ENCODE measurements at regions not wholly inside any gene's neighbourhood (a gene's known extent, or its start where the extent isn't known, plus 50 kb on each side); places are given as distances from the start of the nearest gene placed in this dataset.
A peak's percentile ranks its signal among the peaks of the same experiment; 100 is the strongest.

GRCh38 chrX:45862801-45863200, 662.1 kb upstream of the DIPK2B start:
- H3K4me3 Mint-ChIP-seq (ENCODE audit: unreplicated experiment) = no peak overlapping the region
- no peak for DNase-seq (ENCODE audit: extremely low spot score, unreplicated experiment)

GRCh38 chrX:45860450-45860849, 659.8 kb upstream of the DIPK2B start:
- no peak for DNase-seq (ENCODE audit: extremely low spot score, unreplicated experiment)
- no peak for TF ChIP-seq CTCF (IDR thresholded peaks at IDR 0.05)
- Mint-ChIP-seq H3K27ac (ENCODE audit: unreplicated experiment) (no peak overlapping the region), H3K4me1 (ENCODE audit: unreplicated experiment) (no peaks in the 10 kb centered on the region), H3K27me3 (ENCODE audit: unreplicated experiment) (no peaks in the 10 kb centered on the region), H3K9me3 (ENCODE audit: unreplicated experiment) (peaks cover 4% of the 10 kb centered on the region), H3K36me3 (ENCODE audit: unreplicated experiment) (no peaks in the 10 kb centered on the region), H3K4me3 (ENCODE audit: unreplicated experiment) (no peak overlapping the region)

More at GRCh38 chrX:45862801-45863200, 662.1 kb upstream of the DIPK2B start:
- H3K27ac Mint-ChIP-seq (ENCODE audit: unreplicated experiment) = no peak overlapping the region
- no peak for TF ChIP-seq CTCF (IDR thresholded peaks at IDR 0.05)
- no peaks in the 10 kb centered on the region for H3K36me3 Mint-ChIP-seq (ENCODE audit: unreplicated experiment)
- H3K4me1 Mint-ChIP-seq (ENCODE audit: unreplicated experiment) = no peaks in the 10 kb centered on the region
- H3K27me3 Mint-ChIP-seq (ENCODE audit: unreplicated experiment) = no peaks in the 10 kb centered on the region
- H3K9me3 Mint-ChIP-seq (ENCODE audit: unreplicated experiment) = peaks cover 4% of the 10 kb centered on the region

- Mint-ChIP-seq H3K4me1 (ENCODE audit: unreplicated experiment) (no peaks in the 10 kb centered on the region), H3K9me3 (ENCODE audit: unreplicated experiment) (peaks cover 4% of the 10 kb centered on the region), H3K27ac (ENCODE audit: unreplicated experiment) (no peak overlapping the region), H3K36me3 (ENCODE audit: unreplicated experiment) (no peaks in the 10 kb centered on the region), H3K4me3 (ENCODE audit: unreplicated experiment) (no peak overlapping the region), H3K27me3 (ENCODE audit: unreplicated experiment) (no peaks in the 10 kb centered on the region)
- TF ChIP-seq CTCF (IDR thresholded peaks at IDR 0.05) = no peak
- DNase-seq (ENCODE audit: extremely low spot score, unreplicated experiment) = no peak
Measured at GRCh38 chrX:45859407-45859806, 658.7 kb upstream of the DIPK2B start.

GRCh38 chrX:45852884-45853283, 652.2 kb upstream of the DIPK2B start:
- Mint-ChIP-seq H3K36me3 (ENCODE audit: unreplicated experiment) (no peaks in the 10 kb centered on the region), H3K9me3 (ENCODE audit: unreplicated experiment) (no peaks in the 10 kb centered on the region), H3K27me3 (ENCODE audit: unreplicated experiment) (no peaks in the 10 kb centered on the region), H3K4me3 (ENCODE audit: unreplicated experiment) (no peak overlapping the region), H3K4me1 (ENCODE audit: unreplicated experiment) (peaks cover 18% of the 10 kb centered on the region), H3K27ac (ENCODE audit: unreplicated experiment) (no peak overlapping the region)
- no peak for TF ChIP-seq CTCF (IDR thresholded peaks at IDR 0.05)
- no peak for DNase-seq (ENCODE audit: extremely low spot score, unreplicated experiment)

GRCh38 chrX:45851434-45851991, 650.8 kb upstream of the DIPK2B start:
- no peak for TF ChIP-seq CTCF (IDR thresholded peaks at IDR 0.05)
- peaks cover 19% of the 10 kb centered on the region for H3K4me1 Mint-ChIP-seq (ENCODE audit: unreplicated experiment)
- no peaks in the 10 kb centered on the region for H3K36me3 Mint-ChIP-seq (ENCODE audit: unreplicated experiment)
- no peak for DNase-seq (ENCODE audit: extremely low spot score, unreplicated experiment)
- H3K4me3 Mint-ChIP-seq (ENCODE audit: unreplicated experiment) = peak overlapping the region; percentile 93
- H3K9me3 Mint-ChIP-seq (ENCODE audit: unreplicated experiment) = no peaks in the 10 kb centered on the region
- H3K27me3 Mint-ChIP-seq (ENCODE audit: unreplicated experiment) = no peaks in the 10 kb centered on the region
- H3K27ac Mint-ChIP-seq (ENCODE audit: unreplicated experiment) = no peak overlapping the region
